ENCODE measurements at regions not wholly inside any gene's neighbourhood (a gene's known extent, or its start where the extent isn't known, plus 50 kb on each side); places are given as distances from the start of the nearest gene placed in this dataset.

GRCh38 chrX:137646472-137646871, 80.5 kb downstream of the ZIC3 start:
- DNase-seq (ENCODE audit: low spot score in 2 of 2) (no peak), ATAC-seq (ENCODE audit: low read depth) (no peak)
- Mint-ChIP-seq H3K4me1 (no peaks in the 10 kb centered on the region), H3K36me3 (no peaks in the 10 kb centered on the region), H3K4me3 (no peak overlapping the region), H3K9me3 (no peaks in the 10 kb centered on the region), H3K27ac (no peak overlapping the region), H3K27me3 (no peaks in the 10 kb centered on the region)

DNA sequence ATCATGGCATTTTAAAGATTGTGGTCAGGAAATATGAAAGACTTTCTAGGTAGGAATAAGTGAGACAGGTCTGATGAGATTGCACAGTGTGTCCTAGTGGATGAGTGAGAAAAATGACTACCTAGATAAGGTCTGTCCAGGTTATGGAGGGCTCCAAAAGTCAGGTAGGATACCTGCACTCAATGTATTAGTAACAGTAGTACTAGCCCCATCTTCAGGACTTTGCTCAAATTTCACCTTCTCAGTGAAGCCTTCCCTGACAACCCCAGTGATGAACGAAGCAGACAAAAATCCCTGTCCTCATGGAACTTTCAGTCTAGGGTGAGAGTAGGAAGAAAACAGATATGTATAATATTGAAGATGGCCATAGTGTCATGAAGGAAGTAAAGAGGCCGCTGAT, 85.7 kb downstream of the ZIC3 start:
- ATAC-seq (ENCODE audit: low read depth) (no peak), DNase-seq (ENCODE audit: low spot score in 2 of 2) (no peak)
- no peaks in the 10 kb centered on the region for H3K27me3 Mint-ChIP-seq
- H3K36me3 Mint-ChIP-seq: no peaks in the 10 kb centered on the region
- no peaks in the 10 kb centered on the region for H3K4me1 Mint-ChIP-seq
- no peak overlapping the region for H3K4me3 Mint-ChIP-seq
- no peak overlapping the region for H3K27ac Mint-ChIP-seq
- peaks cover 3% of the 10 kb centered on the region for H3K9me3 Mint-ChIP-seq

DNA sequence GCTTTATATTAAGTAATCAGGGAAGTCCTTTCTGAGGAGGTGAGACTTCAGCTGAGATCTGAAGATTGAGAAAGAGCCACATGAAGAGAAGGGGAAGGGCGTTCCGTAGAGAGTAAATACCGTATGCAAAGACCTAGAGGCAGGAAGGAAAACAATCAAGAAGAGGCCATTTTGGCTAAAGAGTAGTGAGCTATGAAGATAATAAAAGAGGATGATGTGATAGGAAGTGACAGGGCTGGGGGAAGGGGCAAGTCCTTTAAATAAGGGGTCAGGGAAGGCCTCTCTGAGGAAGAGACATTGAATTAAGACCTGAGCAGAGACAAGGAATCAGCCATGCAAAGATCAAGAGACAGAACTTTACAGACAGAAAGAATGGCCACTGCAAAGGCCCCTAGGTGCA, 86.2 kb downstream of the ZIC3 start:
- H3K4me3 Mint-ChIP-seq: no peak overlapping the region
- ATAC-seq (ENCODE audit: low read depth): no peak

GRCh38 chrX:137654481-137654880, 88.6 kb downstream of the ZIC3 start:
- H3K9me3 Mint-ChIP-seq: peaks cover 3% of the 10 kb centered on the region
- no peak overlapping the region for H3K27ac Mint-ChIP-seq
- no peak overlapping the region for H3K4me3 Mint-ChIP-seq
- DNase-seq (ENCODE audit: low spot score in 2 of 2) (no peak), ATAC-seq (ENCODE audit: low read depth) (no peak)
- H3K4me1 Mint-ChIP-seq: no peaks in the 10 kb centered on the region
- no peaks in the 10 kb centered on the region for H3K36me3 Mint-ChIP-seq
- H3K27me3 Mint-ChIP-seq: no peaks in the 10 kb centered on the region

More for the DNA sequence above, 86.2 kb downstream of the ZIC3 start:
- Mint-ChIP-seq H3K27me3 (no peaks in the 10 kb centered on the region), H3K9me3 (peaks cover 3% of the 10 kb centered on the region), H3K4me1 (no peaks in the 10 kb centered on the region), H3K27ac (no peak overlapping the region), H3K36me3 (no peaks in the 10 kb centered on the region)
- DNase-seq (ENCODE audit: low spot score in 2 of 2): no peak

- no peaks in the 10 kb centered on the region for H3K36me3 Mint-ChIP-seq
- peaks cover 2% of the 10 kb centered on the region for H3K27me3 Mint-ChIP-seq
- DNase-seq (ENCODE audit: low spot score in 2 of 2) (no peak), ATAC-seq (ENCODE audit: low read depth) (no peak)
- H3K27ac Mint-ChIP-seq: no peak overlapping the region
- H3K4me3 Mint-ChIP-seq: no peak overlapping the region
- H3K4me1 Mint-ChIP-seq: no peaks in the 10 kb centered on the region
- H3K9me3 Mint-ChIP-seq: peaks cover 2% of the 10 kb centered on the region
Measured at GRCh38 chrX:137667776-137668175, 101.8 kb downstream of the ZIC3 start.

GRCh38 chrX:137684591-137684990, 118.7 kb downstream of the ZIC3 start:
- no peak overlapping the region for H3K4me3 Mint-ChIP-seq
- no peak for DNase-seq (ENCODE audit: low spot score in 2 of 2)
- no peak overlapping the region for H3K27ac Mint-ChIP-seq
- H3K4me1 Mint-ChIP-seq: no peaks in the 10 kb centered on the region
- no peaks in the 10 kb centered on the region for H3K9me3 Mint-ChIP-seq
- ATAC-seq (ENCODE audit: low read depth): no peak
- H3K27me3 Mint-ChIP-seq: no peaks in the 10 kb centered on the region
- no peaks in the 10 kb centered on the region for H3K36me3 Mint-ChIP-seq

- Mint-ChIP-seq H3K27me3 (no peaks in the 10 kb centered on the region), H3K36me3 (no peaks in the 10 kb centered on the region), H3K4me1 (no peaks in the 10 kb centered on the region), H3K27ac (no peak overlapping the region), H3K4me3 (no peak overlapping the region), H3K9me3 (no peaks in the 10 kb centered on the region)
- no peak for DNase-seq (ENCODE audit: low spot score in 2 of 2)
- no peak for ATAC-seq (ENCODE audit: low read depth)
Measured at GRCh38 chrX:137695417-137695816, 129.5 kb downstream of the ZIC3 start.

- ATAC-seq (ENCODE audit: low read depth) (no peak), DNase-seq (ENCODE audit: low spot score in 2 of 2) (no peak)
- no peak overlapping the region for H3K4me3 Mint-ChIP-seq
- H3K36me3 Mint-ChIP-seq: no peaks in the 10 kb centered on the region
- H3K27me3 Mint-ChIP-seq: no peaks in the 10 kb centered on the region
- peaks cover 2% of the 10 kb centered on the region for H3K9me3 Mint-ChIP-seq
- H3K27ac Mint-ChIP-seq: no peak overlapping the region
- no peaks in the 10 kb centered on the region for H3K4me1 Mint-ChIP-seq
Measured at GRCh38 chrX:137707348-137707747, 141.4 kb downstream of the ZIC3 start.

GRCh38 chrX:137742846-137743245, 176.9 kb downstream of the ZIC3 start:
- Mint-ChIP-seq H3K27ac (no peak overlapping the region), H3K27me3 (no peaks in the 10 kb centered on the region), H3K4me3 (no peak overlapping the region), H3K9me3 (peaks cover 2% of the 10 kb centered on the region), H3K36me3 (peaks cover 2% of the 10 kb centered on the region), H3K4me1 (no peaks in the 10 kb centered on the region)
- DNase-seq (ENCODE audit: low spot score in 2 of 2) (no peak), ATAC-seq (ENCODE audit: low read depth) (no peak)

- no peak overlapping the region for H3K4me3 Mint-ChIP-seq
- H3K36me3 Mint-ChIP-seq: peaks cover 2% of the 10 kb centered on the region
- ATAC-seq (ENCODE audit: low read depth) (no peak), DNase-seq (ENCODE audit: low spot score in 2 of 2) (no peak)
- no peak overlapping the region for H3K27ac Mint-ChIP-seq
- H3K9me3 Mint-ChIP-seq: peaks cover 2% of the 10 kb centered on the region
- no peaks in the 10 kb centered on the region for H3K27me3 Mint-ChIP-seq
- H3K4me1 Mint-ChIP-seq: no peaks in the 10 kb centered on the region
Measured at GRCh38 chrX:137743414-137743813, 177.5 kb downstream of the ZIC3 start.

DNA sequence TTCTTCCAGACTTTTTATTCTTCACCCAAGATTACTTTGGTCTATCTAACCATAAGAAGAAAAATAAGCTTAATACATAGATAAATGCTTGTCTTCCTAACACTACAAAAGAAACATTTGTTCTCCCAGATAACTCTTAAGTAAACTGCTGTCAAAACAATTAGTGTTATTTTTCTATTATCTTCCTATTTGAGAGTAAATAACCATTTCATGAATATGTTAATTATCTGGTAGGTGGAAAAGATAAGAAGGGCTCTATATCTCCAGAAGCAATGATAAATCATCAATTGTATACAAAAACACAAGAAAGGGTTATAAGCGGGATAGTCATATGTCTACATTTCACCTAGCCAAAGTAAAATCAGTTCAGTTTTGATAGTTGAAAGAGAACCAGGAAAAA, 180.4 kb downstream of the ZIC3 start:
- Mint-ChIP-seq H3K4me3 (no peak overlapping the region), H3K27me3 (no peaks in the 10 kb centered on the region), H3K9me3 (no peaks in the 10 kb centered on the region), H3K27ac (no peak overlapping the region), H3K36me3 (no peaks in the 10 kb centered on the region), H3K4me1 (no peaks in the 10 kb centered on the region)
- ATAC-seq (ENCODE audit: low read depth) (no peak), DNase-seq (ENCODE audit: low spot score in 2 of 2) (no peak)

DNA sequence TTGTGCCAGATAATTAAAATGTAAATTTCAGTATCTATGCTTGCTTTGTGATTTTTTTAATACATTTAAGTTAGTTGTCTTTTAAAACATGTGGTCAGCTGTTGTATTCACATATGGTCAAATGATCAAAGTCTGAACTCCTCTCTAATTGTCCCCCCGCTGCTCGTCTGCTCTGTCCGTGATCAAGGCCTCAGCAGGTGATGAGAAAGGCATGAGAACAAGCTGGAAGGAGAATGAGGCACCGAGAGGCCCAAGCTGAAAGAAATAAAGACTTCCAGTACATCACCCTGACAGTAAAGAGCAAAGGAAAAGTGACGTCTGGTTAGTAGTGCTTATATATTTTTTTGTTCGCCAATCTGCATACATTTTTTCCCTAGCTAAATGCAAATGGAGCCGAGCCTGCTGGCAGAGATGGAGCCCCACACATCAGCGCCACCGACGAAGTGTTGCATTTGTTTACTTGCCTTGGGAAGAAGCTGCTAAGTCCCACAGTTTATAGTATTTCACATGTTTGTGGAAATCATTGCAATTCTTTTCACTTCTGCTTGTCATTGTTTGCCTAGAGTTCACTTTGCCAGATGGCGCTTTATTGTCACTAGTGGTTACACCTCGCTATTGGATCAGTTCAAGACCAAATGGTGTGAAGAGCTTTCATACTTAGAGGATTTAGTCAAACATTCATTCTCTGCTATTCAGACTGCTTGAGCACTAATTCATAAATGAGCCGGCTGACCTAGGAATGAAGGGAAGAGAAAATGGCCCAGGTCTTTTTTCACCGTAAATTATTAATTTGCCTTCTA, 181.5 kb downstream of the ZIC3 start:
- DNase-seq (ENCODE audit: low spot score in 2 of 2) (no peak), ATAC-seq (ENCODE audit: low read depth) (no peak)
- no peaks in the 10 kb centered on the region for H3K27me3 Mint-ChIP-seq
- no peak overlapping the region for H3K4me3 Mint-ChIP-seq
- no peaks in the 10 kb centered on the region for H3K36me3 Mint-ChIP-seq
- H3K9me3 Mint-ChIP-seq: no peaks in the 10 kb centered on the region
- H3K27ac Mint-ChIP-seq: no peak overlapping the region
- no peaks in the 10 kb centered on the region for H3K4me1 Mint-ChIP-seq

GRCh38 chrX:137748827-137749226, 182.9 kb downstream of the ZIC3 start:
- Mint-ChIP-seq H3K27ac (no peak overlapping the region), H3K9me3 (peaks cover 2% of the 10 kb centered on the region), H3K4me1 (no peaks in the 10 kb centered on the region), H3K4me3 (no peak overlapping the region), H3K27me3 (no peaks in the 10 kb centered on the region), H3K36me3 (no peaks in the 10 kb centered on the region)
- DNase-seq (ENCODE audit: low spot score in 2 of 2): no peak
- no peak for ATAC-seq (ENCODE audit: low read depth)

- Mint-ChIP-seq H3K36me3 (no peaks in the 10 kb centered on the region), H3K4me1 (no peaks in the 10 kb centered on the region), H3K27ac (no peak overlapping the region), H3K4me3 (no peak overlapping the region), H3K9me3 (peaks cover 2% of the 10 kb centered on the region), H3K27me3 (no peaks in the 10 kb centered on the region)
- ATAC-seq (ENCODE audit: low read depth): no peak
- DNase-seq (ENCODE audit: low spot score in 2 of 2): no peak
Measured at GRCh38 chrX:137749246-137749645, 183.3 kb downstream of the ZIC3 start.

GRCh38 chrX:137771537-137771936, 205.6 kb downstream of the ZIC3 start:
- Mint-ChIP-seq H3K36me3 (no peaks in the 10 kb centered on the region), H3K27ac (no peak overlapping the region), H3K4me3 (no peak overlapping the region), H3K27me3 (no peaks in the 10 kb centered on the region), H3K9me3 (peaks cover 2% of the 10 kb centered on the region), H3K4me1 (no peaks in the 10 kb centered on the region)
- no peak for ATAC-seq (ENCODE audit: low read depth)
- no peak for DNase-seq (ENCODE audit: low spot score in 2 of 2)
